ENCODE measurements at regions not wholly inside any gene's neighbourhood (a gene's known extent, or its start where the extent isn't known, plus 50 kb on each side); places are given as distances from the start of the nearest gene placed in this dataset.

GRCh38 chr5:152072091-152072490, 147.4 kb upstream of the GLRA1 start:
- no peaks in the 10 kb centered on the region for H3K9me3 ChIP-seq
- in situ Hi-C loops (cut with MboI; ENCODE audit: low pct_ligation_motif_present in 1 of 4, low pct_unique_long_range_greater_than_20kb in 1 of 4, low sequenced_read_pairs in 3 of 4), result no loop called here
- no peak for DNase-seq
- no peak overlapping the region for H3K4me3 ChIP-seq
- WGBS, 2 donors (ENCODE audit: low coverage in 1 of 2), result 17 to 20% methylated on average over 1 to 2 of the region's 2 CpGs
- no peaks in the 10 kb centered on the region for H3K4me1 ChIP-seq
- no peak overlapping the region for H3K27ac ChIP-seq
- intact Hi-C loops (cut with DNase I; ENCODE audit: low total_unique reads), result no loop called here
- no peaks in the 10 kb centered on the region for H3K27me3 ChIP-seq
- TF ChIP-seq, protein P1, sequence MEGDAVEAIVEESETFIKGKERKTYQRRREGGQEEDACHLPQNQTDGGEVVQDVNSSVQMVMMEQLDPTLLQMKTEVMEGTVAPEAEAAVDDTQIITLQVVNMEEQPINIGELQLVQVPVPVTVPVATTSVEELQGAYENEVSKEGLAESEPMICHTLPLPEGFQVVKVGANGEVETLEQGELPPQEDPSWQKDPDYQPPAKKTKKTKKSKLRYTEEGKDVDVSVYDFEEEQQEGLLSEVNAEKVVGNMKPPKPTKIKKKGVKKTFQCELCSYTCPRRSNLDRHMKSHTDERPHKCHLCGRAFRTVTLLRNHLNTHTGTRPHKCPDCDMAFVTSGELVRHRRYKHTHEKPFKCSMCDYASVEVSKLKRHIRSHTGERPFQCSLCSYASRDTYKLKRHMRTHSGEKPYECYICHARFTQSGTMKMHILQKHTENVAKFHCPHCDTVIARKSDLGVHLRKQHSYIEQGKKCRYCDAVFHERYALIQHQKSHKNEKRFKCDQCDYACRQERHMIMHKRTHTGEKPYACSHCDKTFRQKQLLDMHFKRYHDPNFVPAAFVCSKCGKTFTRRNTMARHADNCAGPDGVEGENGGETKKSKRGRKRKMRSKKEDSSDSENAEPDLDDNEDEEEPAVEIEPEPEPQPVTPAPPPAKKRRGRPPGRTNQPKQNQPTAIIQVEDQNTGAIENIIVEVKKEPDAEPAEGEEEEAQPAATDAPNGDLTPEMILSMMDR (IDR thresholded peaks at IDR 0.05), result no peak
- TF ChIP-seq EP300 (IDR thresholded peaks at IDR 0.05; ENCODE audit: low read depth), result no peak
- no peak for TF ChIP-seq POLR2A (IDR thresholded peaks at IDR 0.05)
- TF ChIP-seq POLR2AphosphoS5 (IDR thresholded peaks at IDR 0.05), result no peak
- no peaks in the 10 kb centered on the region for H3K36me3 ChIP-seq

DNA sequence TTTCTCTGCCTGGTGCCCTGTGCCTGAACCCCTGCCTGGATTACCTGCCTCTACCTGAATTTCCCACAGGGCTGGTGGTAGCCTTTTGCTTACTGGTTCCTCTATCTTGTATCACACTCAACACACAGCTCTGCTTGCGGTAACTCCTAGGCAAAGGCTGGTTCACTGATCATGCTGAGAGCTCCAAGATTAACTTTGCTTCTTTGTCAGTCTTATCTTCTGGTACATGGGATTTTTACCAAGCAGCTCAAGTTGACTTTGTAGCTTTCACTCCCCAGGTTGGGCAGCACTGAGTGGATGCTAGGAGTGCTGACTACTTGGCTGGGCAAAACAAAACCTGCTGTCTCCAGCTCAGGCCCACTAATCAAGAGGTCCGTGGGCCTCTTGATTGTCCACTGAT, 145.9 kb upstream of the GLRA1 start:
- H3K36me3 ChIP-seq, result no peaks in the 10 kb centered on the region
- WGBS, 2 donors (ENCODE audit: low coverage in 1 of 2), result 74% methylated on average over 2 of the region's 2 CpGs; no CpG with 5 or more reads in 1 of the 2 donors
- H3K4me1 ChIP-seq, result no peaks in the 10 kb centered on the region
- TF ChIP-seq POLR2A (IDR thresholded peaks at IDR 0.05), result no peak
- TF ChIP-seq, protein P1 (IDR thresholded peaks at IDR 0.05), result no peak
- TF ChIP-seq POLR2AphosphoS5 (IDR thresholded peaks at IDR 0.05), result no peak
- TF ChIP-seq EP300 (IDR thresholded peaks at IDR 0.05; ENCODE audit: low read depth), result no peak
- in situ Hi-C loops (cut with MboI; ENCODE audit: low pct_ligation_motif_present in 1 of 4, low pct_unique_long_range_greater_than_20kb in 1 of 4, low sequenced_read_pairs in 3 of 4), result no loop called here
- no peaks in the 10 kb centered on the region for H3K27me3 ChIP-seq
- H3K9me3 ChIP-seq, result no peaks in the 10 kb centered on the region
- intact Hi-C loops (cut with DNase I; ENCODE audit: low total_unique reads), result no loop called here
- H3K4me3 ChIP-seq, result no peak overlapping the region
- no peak for DNase-seq
- no peak overlapping the region for H3K27ac ChIP-seq

DNA sequence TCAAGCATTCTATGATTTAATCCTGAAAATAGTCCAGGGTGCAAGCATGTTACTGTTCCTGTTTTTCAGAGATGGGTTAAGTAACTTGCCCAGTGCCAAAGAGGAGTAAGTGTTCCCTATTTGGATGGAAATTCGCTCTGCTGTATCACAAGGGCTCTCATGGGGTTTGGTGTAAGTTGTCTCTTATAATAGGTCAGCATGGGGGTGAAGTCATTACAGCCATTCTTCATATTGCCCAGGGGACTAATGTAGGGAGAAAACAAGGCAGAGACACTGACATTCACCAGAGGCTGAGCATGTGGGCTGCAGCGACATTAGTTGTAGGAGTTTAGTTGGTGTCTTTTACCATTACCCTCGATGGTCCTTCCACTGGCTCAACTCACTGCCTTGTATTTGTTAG, 142.1 kb upstream of the GLRA1 start:
- Histone ChIP-seq H3K4me3 (no peak overlapping the region), H3K27me3 (no peaks in the 10 kb centered on the region), H3K27ac (no peak overlapping the region), H3K36me3 (no peaks in the 10 kb centered on the region), H3K4me1 (no peaks in the 10 kb centered on the region), H3K9me3 (no peaks in the 10 kb centered on the region)
- WGBS, 2 donors (ENCODE audit: low coverage in 1 of 2), result 75 to 86% methylated on average over 1 to 3 of the region's 3 CpGs
- no peak for TF ChIP-seq EP300 (IDR thresholded peaks at IDR 0.05; ENCODE audit: low read depth)
- TF ChIP-seq POLR2A (IDR thresholded peaks at IDR 0.05), result no peak
- no peak for TF ChIP-seq POLR2AphosphoS5 (IDR thresholded peaks at IDR 0.05)
- TF ChIP-seq, protein P1 (IDR thresholded peaks at IDR 0.05), result no peak
- in situ Hi-C loops (cut with MboI; ENCODE audit: low pct_ligation_motif_present in 1 of 4, low pct_unique_long_range_greater_than_20kb in 1 of 4, low sequenced_read_pairs in 3 of 4), result no loop called here
- no peak for DNase-seq
- intact Hi-C loops (cut with DNase I; ENCODE audit: low total_unique reads), result no loop called here

DNA sequence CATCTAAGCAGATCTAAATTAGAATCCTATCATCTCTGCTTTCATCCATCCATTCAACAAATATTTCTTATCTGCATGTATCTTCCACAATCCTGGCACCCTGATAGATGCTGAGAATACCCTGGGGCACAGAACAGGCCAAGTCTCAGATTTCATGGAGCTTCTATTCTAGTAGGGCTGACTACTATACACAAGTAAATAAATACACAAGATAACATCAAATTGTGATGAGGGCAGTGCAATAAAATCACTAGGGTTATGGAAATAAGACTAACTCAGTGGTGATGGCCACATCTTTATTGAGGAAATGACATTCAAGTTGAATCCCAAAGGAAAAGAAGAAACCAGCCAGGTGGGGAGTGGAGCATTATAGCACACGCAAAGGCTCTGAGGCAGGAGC, 138.4 kb upstream of the GLRA1 start:
- H3K4me1 ChIP-seq, result no peaks in the 10 kb centered on the region
- no peak for TF ChIP-seq POLR2A (IDR thresholded peaks at IDR 0.05)
- no peak for TF ChIP-seq POLR2AphosphoS5 (IDR thresholded peaks at IDR 0.05)
- TF ChIP-seq, protein P1 (IDR thresholded peaks at IDR 0.05), result no peak
- TF ChIP-seq EP300 (IDR thresholded peaks at IDR 0.05; ENCODE audit: low read depth), result no peak
- H3K9me3 ChIP-seq, result no peaks in the 10 kb centered on the region
- 67 to 69% methylated on average over 1 of the region's 1 CpG for WGBS, 2 donors (ENCODE audit: low coverage in 1 of 2)
- H3K27me3 ChIP-seq, result no peaks in the 10 kb centered on the region
- H3K27ac ChIP-seq, result no peak overlapping the region
- no peaks in the 10 kb centered on the region for H3K36me3 ChIP-seq
- H3K4me3 ChIP-seq, result no peak overlapping the region
- intact Hi-C loops (cut with DNase I; ENCODE audit: low total_unique reads) (no loop called here), in situ Hi-C loops (cut with MboI; ENCODE audit: low pct_ligation_motif_present in 1 of 4, low pct_unique_long_range_greater_than_20kb in 1 of 4, low sequenced_read_pairs in 3 of 4) (no loop called here)
- DNase-seq, result no peak
